ENCODE measurements at regions not wholly inside any gene's neighbourhood (a gene's known extent, or its start where the extent isn't known, plus 50 kb on each side); places are given as distances from the start of the nearest gene placed in this dataset.
"Not testable (repeated sequence)": the region's sequence is repeated elsewhere in the genome, so short reads cannot be mapped to it uniquely, and the experiment has no call there.

GRCh38 chr11:44427432-44427831, 117.5 kb upstream of the ALX4 start:
- TF ChIP-seq SUZ12 (IDR thresholded peaks at IDR 0.05; ENCODE audit: extremely low read depth, insufficient read depth, insufficient read length), result no peak
- no peak for TF ChIP-seq ZNF274 (IDR thresholded peaks at IDR 0.05; ENCODE audit: low read depth, low read length)
- no peak for TF ChIP-seq YY1 (IDR thresholded peaks at IDR 0.05; ENCODE audit: insufficient read depth, insufficient read length)
- no peaks in the 10 kb centered on the region for H3K36me3 ChIP-seq (ENCODE audit: insufficient read depth, insufficient read length, low read length)
- no peaks in the 10 kb centered on the region for H3K27me3 ChIP-seq (ENCODE audit: insufficient read depth, insufficient read length)
- H3K4me1 ChIP-seq (ENCODE audit: insufficient read depth, insufficient read length), result peaks cover 10% of the 10 kb centered on the region
- peak; percentile 44 for DNase-seq (ENCODE audit: low read depth, low spot score)
- no peak overlapping the region for H3K9ac ChIP-seq (ENCODE audit: insufficient read length, low read depth)
- no peak overlapping the region for H3K4me3 ChIP-seq (ENCODE audit: insufficient read length, low read depth)
- no peaks in the 10 kb centered on the region for H3K9me3 ChIP-seq (ENCODE audit: insufficient read depth, low read length)

- Histone ChIP-seq H3K36me3 (ENCODE audit: insufficient read depth, insufficient read length, low read length) (no peaks in the 10 kb centered on the region), H3K9ac (ENCODE audit: insufficient read length, low read depth) (no peak overlapping the region), H3K4me1 (ENCODE audit: insufficient read depth, insufficient read length) (peaks cover 7% of the 10 kb centered on the region), H3K27me3 (ENCODE audit: insufficient read depth, insufficient read length) (peaks cover 2% of the 10 kb centered on the region), H3K4me3 (ENCODE audit: insufficient read length, low read depth) (no peak overlapping the region), H3K9me3 (ENCODE audit: insufficient read depth, low read length) (no peaks in the 10 kb centered on the region)
- no peak for TF ChIP-seq ZNF274 (IDR thresholded peaks at IDR 0.05; ENCODE audit: low read depth, low read length)
- no peak for TF ChIP-seq SUZ12 (IDR thresholded peaks at IDR 0.05; ENCODE audit: extremely low read depth, insufficient read depth, insufficient read length)
- DNase-seq (ENCODE audit: low read depth, low spot score), result no peak
Measured at GRCh38 chr11:44430140-44430539, 120.2 kb upstream of the ALX4 start.

- no peak overlapping the region for H3K9ac ChIP-seq (ENCODE audit: insufficient read length, low read depth)
- TF ChIP-seq ZNF274 (IDR thresholded peaks at IDR 0.05; ENCODE audit: low read depth, low read length) (no peak), SUZ12 (IDR thresholded peaks at IDR 0.05; ENCODE audit: extremely low read depth, insufficient read depth, insufficient read length) (no peak), YY1 (IDR thresholded peaks at IDR 0.05; ENCODE audit: insufficient read depth, insufficient read length) (no peak)
- H3K4me1 ChIP-seq (ENCODE audit: insufficient read depth, insufficient read length), result peaks cover 3% of the 10 kb centered on the region
- no peak for DNase-seq (ENCODE audit: low read depth, low spot score)
- peaks cover 2% of the 10 kb centered on the region for H3K27me3 ChIP-seq (ENCODE audit: insufficient read depth, insufficient read length)
- no peaks in the 10 kb centered on the region for H3K9me3 ChIP-seq (ENCODE audit: insufficient read depth, low read length)
- no peak overlapping the region for H3K4me3 ChIP-seq (ENCODE audit: insufficient read length, low read depth)
- no peaks in the 10 kb centered on the region for H3K36me3 ChIP-seq (ENCODE audit: insufficient read depth, insufficient read length, low read length)
Measured at GRCh38 chr11:44434191-44434590, 124.3 kb upstream of the ALX4 start.

GRCh38 chr11:44437122-44437521, 127.2 kb upstream of the ALX4 start:
- no peak for DNase-seq (ENCODE audit: low read depth, low spot score)
- Histone ChIP-seq H3K9ac (ENCODE audit: insufficient read length, low read depth) (no peak overlapping the region), H3K4me1 (ENCODE audit: insufficient read depth, insufficient read length) (peaks cover 3% of the 10 kb centered on the region), H3K27me3 (ENCODE audit: insufficient read depth, insufficient read length) (peaks cover 2% of the 10 kb centered on the region), H3K4me3 (ENCODE audit: insufficient read length, low read depth) (no peak overlapping the region), H3K9me3 (ENCODE audit: insufficient read depth, low read length) (no peaks in the 10 kb centered on the region), H3K36me3 (ENCODE audit: insufficient read depth, insufficient read length, low read length) (no peaks in the 10 kb centered on the region)
- TF ChIP-seq YY1 (IDR thresholded peaks at IDR 0.05; ENCODE audit: insufficient read depth, insufficient read length) (no peak), SUZ12 (IDR thresholded peaks at IDR 0.05; ENCODE audit: extremely low read depth, insufficient read depth, insufficient read length) (no peak), ZNF274 (IDR thresholded peaks at IDR 0.05; ENCODE audit: low read depth, low read length) (no peak)

GRCh38 chr11:44442893-44443673, 122.4 kb upstream of the CD82 start:
- DNase-seq (ENCODE audit: low read depth, low spot score); H3K36me3 ChIP-seq (ENCODE audit: insufficient read depth, insufficient read length, low read length); H3K4me3 ChIP-seq (ENCODE audit: insufficient read length, low read depth); H3K9ac ChIP-seq (ENCODE audit: insufficient read length, low read depth); H3K9me3 ChIP-seq (ENCODE audit: insufficient read depth, low read length); H3K27me3 ChIP-seq (ENCODE audit: insufficient read depth, insufficient read length): not testable (repeated sequence)
- H3K4me1 ChIP-seq (ENCODE audit: insufficient read depth, insufficient read length), result peaks cover 17% of the 10 kb centered on the region

- no peaks in the 10 kb centered on the region for H3K27me3 ChIP-seq (ENCODE audit: insufficient read depth, insufficient read length)
- H3K4me3 ChIP-seq (ENCODE audit: insufficient read length, low read depth), result no peak overlapping the region
- no peaks in the 10 kb centered on the region for H3K36me3 ChIP-seq (ENCODE audit: insufficient read depth, insufficient read length, low read length)
- TF ChIP-seq YY1 (IDR thresholded peaks at IDR 0.05; ENCODE audit: insufficient read depth, insufficient read length), result no peak
- no peak for TF ChIP-seq SUZ12 (IDR thresholded peaks at IDR 0.05; ENCODE audit: extremely low read depth, insufficient read depth, insufficient read length)
- no peak for TF ChIP-seq ZNF274 (IDR thresholded peaks at IDR 0.05; ENCODE audit: low read depth, low read length)
- H3K9me3 ChIP-seq (ENCODE audit: insufficient read depth, low read length), result no peaks in the 10 kb centered on the region
- peaks cover 22% of the 10 kb centered on the region for H3K4me1 ChIP-seq (ENCODE audit: insufficient read depth, insufficient read length)
- DNase-seq (ENCODE audit: low read depth, low spot score), result no peak
- no peak overlapping the region for H3K9ac ChIP-seq (ENCODE audit: insufficient read length, low read depth)
Measured at GRCh38 chr11:44443836-44444769, 121.4 kb upstream of the CD82 start.

GRCh38 chr11:44444770-44445321, 120.6 kb upstream of the CD82 start:
- Histone ChIP-seq H3K9me3 (ENCODE audit: insufficient read depth, low read length) (no peaks in the 10 kb centered on the region), H3K27me3 (ENCODE audit: insufficient read depth, insufficient read length) (no peaks in the 10 kb centered on the region), H3K4me1 (ENCODE audit: insufficient read depth, insufficient read length) (peaks cover 22% of the 10 kb centered on the region), H3K36me3 (ENCODE audit: insufficient read depth, insufficient read length, low read length) (no peaks in the 10 kb centered on the region), H3K4me3 (ENCODE audit: insufficient read length, low read depth) (no peak overlapping the region), H3K9ac (ENCODE audit: insufficient read length, low read depth) (no peak overlapping the region)
- TF ChIP-seq SUZ12 (IDR thresholded peaks at IDR 0.05; ENCODE audit: extremely low read depth, insufficient read depth, insufficient read length) (no peak), YY1 (IDR thresholded peaks at IDR 0.05; ENCODE audit: insufficient read depth, insufficient read length) (no peak), ZNF274 (IDR thresholded peaks at IDR 0.05; ENCODE audit: low read depth, low read length) (no peak)
- no peak for DNase-seq (ENCODE audit: low read depth, low spot score)

Data from NT2/D1 (cell line).